ENCODE measurements at regions not wholly inside any gene's neighbourhood (a gene's known extent, or its start where the extent isn't known, plus 50 kb on each side); places are given as distances from the start of the nearest gene placed in this dataset.

- TF ChIP-seq POLR2A (IDR thresholded peaks at IDR 0.05; ENCODE audit: low read depth, low read length) (no peak), SMC3 (IDR thresholded peaks at IDR 0.05; ENCODE audit: low read depth, low read length) (no peak), ELK1 (IDR thresholded peaks at IDR 0.05; ENCODE audit: borderline replicate concordance, low read depth, low read length) (no peak), CTCF (conservative IDR thresholded peaks at IDR 0.05; ENCODE audit: low read depth, low read length) (no peak), CEBPB (IDR thresholded peaks at IDR 0.05; ENCODE audit: low read depth, low read length) (no peak), MAZ (IDR thresholded peaks at IDR 0.05; ENCODE audit: borderline replicate concordance, low read depth, low read length) (no peak), FOS (IDR thresholded peaks at IDR 0.05; ENCODE audit: low read depth, low read length) (no peak), RAD21 (IDR thresholded peaks at IDR 0.05; ENCODE audit: low read length) (no peak), MXI1 (IDR thresholded peaks at IDR 0.05; ENCODE audit: borderline replicate concordance, low read depth, low read length) (no peak), RFX5 (IDR thresholded peaks at IDR 0.05; ENCODE audit: low read depth, low read length) (no peak), CHD1 (IDR thresholded peaks at IDR 0.05; ENCODE audit: low read depth, low read length) (no peak), BHLHE40 (IDR thresholded peaks at IDR 0.05; ENCODE audit: low read depth, low read length) (no peak), MAFK (IDR thresholded peaks at IDR 0.05; ENCODE audit: low read depth, low read length) (no peak)
Observed at GRCh38 chr14:56367416-56367815, 212.2 kb upstream of the TMEM260 start.
